Epithelial cell of esophagus (primary cell): ENCODE measurements at regions not wholly inside any gene's neighbourhood (a gene's known extent, or its start where the extent isn't known, plus 50 kb on each side); places are given as distances from the start of the nearest gene placed in this dataset.

Experiments
- DNase-seq: peaks from one replicate; pipeline ENCODE4 v3.0.0; 2010; ENCODE audit warnings: low read depth
- H3K4me3 ChIP-seq: 2 replicates; pipeline ENCODE4 v1.5.1; 2011; ENCODE audit warnings: mild to moderate bottlenecking, low read length, control low read depth
- CTCF ChIP-seq: IDR thresholded peaks from 2 replicates; pipeline ENCODE4 v1.5.1; 2011; ENCODE audit warnings: low read depth, mild to moderate bottlenecking, low read length, control low read depth, inconsistent platforms; ENCODE audit not compliant: insufficient read depth; ENCODE audit errors: missing control alignments

GRCh38 chr14:76617440-76617839 is 143.8 kb upstream of the VASH1 start:
- no peak for DNase-seq
- no peak overlapping the region for H3K4me3 ChIP-seq
- no peak for TF ChIP-seq CTCF

DNA sequence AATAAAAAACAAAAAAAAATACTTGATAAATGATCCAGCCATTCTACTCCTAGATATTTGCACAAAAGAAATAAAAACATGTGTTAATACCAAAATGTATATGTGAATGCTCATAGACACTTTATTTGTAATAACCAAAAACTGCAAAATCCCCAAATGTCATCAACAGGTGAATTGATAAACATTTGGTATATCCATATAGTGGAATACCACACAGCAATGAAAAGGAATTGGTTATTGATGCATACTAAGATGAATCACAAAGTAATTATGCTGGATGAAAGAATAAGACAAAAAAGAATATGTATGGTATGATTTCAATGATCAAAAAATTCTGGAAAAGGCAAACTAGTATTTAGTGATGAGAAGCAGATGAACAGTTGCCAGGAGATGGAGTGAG is 124.7 kb upstream of the VASH1 start:
- H3K4me3 ChIP-seq: no peak overlapping the region
- no peak for DNase-seq
- TF ChIP-seq CTCF: no peak

GRCh38 chr14:76638841-76639240 is 122.4 kb upstream of the VASH1 start:
- DNase-seq: no peak
- TF ChIP-seq CTCF: no peak
- H3K4me3 ChIP-seq: no peak overlapping the region

DNA sequence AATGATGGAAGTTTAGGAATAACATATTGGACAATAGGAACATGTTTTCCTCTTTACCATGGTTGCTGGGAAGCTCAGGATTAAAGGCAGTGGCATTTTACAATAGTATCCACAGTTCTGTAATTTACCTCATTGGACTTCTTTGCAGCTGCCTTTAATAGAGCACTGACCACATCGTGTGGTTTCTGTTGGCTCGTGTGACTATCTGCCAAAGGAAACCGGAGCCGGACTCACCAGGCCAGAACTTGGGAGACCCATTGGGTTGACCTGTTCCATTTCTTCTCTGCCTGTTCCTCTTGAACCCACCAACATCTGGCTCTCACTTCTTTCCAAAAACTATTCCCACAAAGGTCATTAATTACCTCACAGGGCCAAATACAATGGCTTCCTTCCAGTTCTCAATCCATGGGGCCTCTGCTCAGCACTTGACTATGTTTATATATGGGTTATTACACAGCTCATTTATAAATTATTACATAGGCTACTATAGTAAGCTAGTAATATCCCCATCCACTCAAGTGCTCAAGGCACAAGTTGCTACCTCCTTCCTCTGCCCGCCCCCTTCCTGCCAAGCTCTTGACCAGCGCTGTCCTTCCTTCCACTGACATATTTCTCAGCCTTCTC is 121.5 kb upstream of the VASH1 start:
- TF ChIP-seq CTCF: no peak
- DNase-seq: no peak
- H3K4me3 ChIP-seq: no peak overlapping the region

DNA sequence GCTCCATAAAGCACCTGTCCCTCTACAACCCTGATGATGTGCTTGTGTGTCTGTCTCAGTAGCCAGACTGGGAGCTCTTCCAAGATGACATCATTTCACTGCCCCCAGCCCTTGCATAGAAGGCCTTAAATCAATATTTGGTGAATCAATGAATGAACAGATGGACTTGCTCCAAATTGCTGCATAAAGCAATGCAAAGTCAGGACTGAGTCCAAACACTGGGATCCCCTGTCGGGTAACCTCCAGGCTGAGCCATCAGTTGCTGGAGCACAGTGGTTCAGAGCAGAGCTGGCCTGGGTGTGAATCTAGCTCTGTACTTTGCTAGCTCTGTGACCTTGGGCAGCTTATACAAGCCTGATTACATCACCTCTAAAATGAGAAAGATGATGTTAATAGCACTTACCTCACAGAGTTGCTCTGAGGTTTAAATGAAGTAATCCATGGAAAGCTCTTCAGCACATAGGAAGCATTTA is 120.3 kb upstream of the VASH1 start:
- DNase-seq: no peak
- TF ChIP-seq CTCF: no peak
- no peak overlapping the region for H3K4me3 ChIP-seq

- no peak for TF ChIP-seq CTCF
- H3K4me3 ChIP-seq: no peak overlapping the region
- no peak for DNase-seq
Observed at GRCh38 chr14:76641541-76641940, 119.7 kb upstream of the VASH1 start.

GRCh38 chr14:76643887-76644286 is 117.4 kb upstream of the VASH1 start:
- TF ChIP-seq CTCF: no peak
- no peak for DNase-seq
- H3K4me3 ChIP-seq: no peak overlapping the region
